Hematopoietic multipotent progenitor cell treated with erythropoietin and hydrocortisone succinate and interleukin-3 and kit ligand, for 6 days (in vitro differentiated cells): ENCODE measurements at regions not wholly inside any gene's neighbourhood (a gene's known extent, or its start where the extent isn't known, plus 50 kb on each side); places are given as distances from the start of the nearest gene placed in this dataset.
"Not testable (repeated sequence)": the region's sequence is repeated elsewhere in the genome, so short reads cannot be mapped to it uniquely, and the experiment has no call there.

Experiments used
- DNase-seq: peaks from one replicate; pipeline ENCODE4 v3.0.0-alpha.2; 2015

DNA sequence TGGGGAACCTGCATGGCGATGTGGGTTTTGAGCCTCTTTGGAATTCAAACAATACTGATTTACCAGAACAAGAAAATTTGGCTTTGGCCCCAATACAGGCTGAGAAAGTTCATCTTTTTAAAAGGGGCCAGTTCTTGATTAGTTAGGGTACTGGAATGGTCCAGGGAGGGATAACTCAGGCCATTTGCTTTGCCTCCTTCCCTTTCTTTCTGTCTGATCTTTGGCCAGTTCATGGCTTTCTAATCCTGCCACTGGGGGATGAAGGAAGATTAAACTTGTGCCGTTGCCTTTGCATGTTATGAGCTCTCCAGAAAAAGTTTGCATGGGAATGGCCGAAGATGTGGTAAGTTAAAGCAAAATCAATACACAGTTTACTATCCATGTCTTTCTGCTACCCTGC, 78.4 kb downstream of the ADAMTS15 start:
- DNase-seq: no peak

DNA sequence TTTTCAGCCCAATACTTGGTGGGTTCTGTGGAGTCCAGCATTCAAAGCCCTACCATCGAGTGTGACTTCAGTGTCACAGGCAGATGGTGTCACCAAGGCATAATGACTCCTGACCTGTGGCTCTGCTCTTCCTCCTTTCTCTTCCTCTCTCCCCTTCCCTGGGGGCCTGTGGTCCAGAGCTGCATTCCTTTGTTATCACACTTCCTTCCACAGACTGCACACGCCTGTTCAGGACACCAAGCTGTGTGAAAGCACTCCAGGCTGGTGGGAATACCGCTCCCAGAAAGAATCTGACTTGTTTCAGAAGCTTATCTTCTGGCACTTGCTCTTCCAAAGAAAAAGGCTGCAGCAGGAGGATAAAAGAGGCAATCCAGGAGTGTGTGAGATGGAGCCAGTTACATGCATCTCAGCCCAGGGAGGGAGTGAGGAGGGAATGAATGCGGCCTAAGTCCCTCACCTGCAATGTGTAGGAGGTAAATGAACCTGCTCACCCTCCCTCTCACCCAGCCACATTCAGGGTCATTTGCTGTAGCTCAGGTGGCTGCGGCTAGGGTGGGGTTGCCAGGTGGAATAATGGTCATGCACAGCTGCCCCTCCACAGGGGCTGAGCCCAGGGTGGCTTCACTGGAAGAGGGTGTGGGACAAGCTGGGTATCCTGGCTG, 79.3 kb downstream of the ADAMTS15 start:
- DNase-seq: no peak

DNA sequence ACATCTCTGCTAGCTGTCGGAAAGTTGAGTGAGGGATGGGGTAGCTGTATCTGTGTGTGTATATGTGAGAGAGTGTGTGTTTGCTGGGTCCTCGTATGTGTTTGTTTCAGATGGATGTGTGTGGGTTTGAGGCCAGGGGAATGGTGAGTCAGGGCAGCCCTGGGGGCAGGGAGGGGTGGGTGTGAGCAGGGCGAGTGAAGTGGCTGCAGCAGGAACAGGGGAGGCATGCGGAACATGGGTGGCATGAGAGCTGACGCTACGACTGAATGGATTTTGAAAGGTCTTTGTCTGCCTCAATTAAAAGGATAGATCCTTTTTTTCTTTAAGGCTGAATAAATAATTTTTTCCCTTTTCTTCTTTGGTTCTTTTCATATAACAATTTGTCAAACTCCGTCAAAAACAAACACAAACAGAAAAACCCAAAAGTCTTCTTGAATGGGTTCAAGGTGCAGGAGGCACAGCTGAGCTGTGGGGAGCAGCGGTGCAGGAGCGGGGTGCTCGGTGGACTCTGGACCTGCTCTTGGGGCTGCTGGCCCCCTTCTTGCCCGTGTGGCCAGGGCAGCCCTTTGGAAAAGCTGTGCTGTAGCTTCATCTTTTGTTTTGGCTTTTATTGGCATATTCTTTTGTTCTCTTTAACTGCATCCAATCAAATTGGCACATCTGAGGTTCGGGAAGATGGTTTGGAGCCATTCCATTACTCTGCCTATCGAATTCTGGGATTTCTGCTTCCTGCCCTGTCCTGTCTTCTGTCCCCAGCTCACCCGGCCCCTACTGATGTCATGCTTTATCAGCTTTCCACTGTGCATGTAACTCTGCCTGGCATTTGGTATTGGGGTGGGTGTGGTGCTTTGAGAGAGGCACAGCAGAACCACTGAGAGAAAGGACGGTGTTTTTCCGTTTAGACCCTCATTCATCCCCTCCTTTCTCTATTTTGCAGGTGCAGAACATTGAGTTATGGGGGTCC, 80.1 kb downstream of the ADAMTS15 start:
- no peak for DNase-seq

DNA sequence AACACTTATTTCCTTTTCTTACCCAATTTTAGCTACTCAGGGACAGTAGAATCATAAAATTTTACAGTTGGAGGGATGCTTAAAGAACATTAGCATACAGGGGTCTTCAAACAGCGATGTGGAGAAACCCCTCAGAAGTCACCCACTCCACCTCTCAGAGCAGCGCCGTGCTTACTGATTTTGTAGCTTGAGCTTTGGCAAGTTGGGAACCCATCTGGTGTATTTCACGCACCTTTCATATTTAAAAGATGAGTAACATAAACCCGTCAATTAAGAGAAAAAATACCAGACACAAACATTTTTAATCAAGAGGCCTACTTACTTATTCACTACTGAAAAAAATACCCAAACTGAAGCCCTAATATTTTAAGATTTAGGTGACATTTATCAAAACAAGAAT, 80.9 kb downstream of the ADAMTS15 start:
- no peak for DNase-seq

DNA sequence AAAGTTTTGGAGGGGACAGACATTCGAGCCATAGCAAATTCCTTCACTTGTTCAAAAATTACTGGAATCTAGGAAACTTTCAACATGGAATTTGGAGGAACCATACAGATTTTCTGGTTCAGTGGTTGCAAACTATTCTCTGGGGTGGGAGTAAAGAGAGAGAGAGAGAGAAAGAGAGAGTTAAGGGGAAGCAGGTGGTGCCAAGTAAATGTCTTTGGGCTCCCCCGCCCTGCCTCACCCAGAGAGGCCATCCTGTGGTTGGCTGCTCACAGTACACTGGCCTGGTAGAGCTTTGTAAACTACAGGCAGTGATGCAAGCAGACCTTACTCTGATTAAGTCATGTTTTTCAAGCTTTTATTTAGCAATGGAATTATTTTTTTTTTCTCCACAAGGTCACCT, 82.6 kb downstream of the ADAMTS15 start:
- DNase-seq: no peak

DNA sequence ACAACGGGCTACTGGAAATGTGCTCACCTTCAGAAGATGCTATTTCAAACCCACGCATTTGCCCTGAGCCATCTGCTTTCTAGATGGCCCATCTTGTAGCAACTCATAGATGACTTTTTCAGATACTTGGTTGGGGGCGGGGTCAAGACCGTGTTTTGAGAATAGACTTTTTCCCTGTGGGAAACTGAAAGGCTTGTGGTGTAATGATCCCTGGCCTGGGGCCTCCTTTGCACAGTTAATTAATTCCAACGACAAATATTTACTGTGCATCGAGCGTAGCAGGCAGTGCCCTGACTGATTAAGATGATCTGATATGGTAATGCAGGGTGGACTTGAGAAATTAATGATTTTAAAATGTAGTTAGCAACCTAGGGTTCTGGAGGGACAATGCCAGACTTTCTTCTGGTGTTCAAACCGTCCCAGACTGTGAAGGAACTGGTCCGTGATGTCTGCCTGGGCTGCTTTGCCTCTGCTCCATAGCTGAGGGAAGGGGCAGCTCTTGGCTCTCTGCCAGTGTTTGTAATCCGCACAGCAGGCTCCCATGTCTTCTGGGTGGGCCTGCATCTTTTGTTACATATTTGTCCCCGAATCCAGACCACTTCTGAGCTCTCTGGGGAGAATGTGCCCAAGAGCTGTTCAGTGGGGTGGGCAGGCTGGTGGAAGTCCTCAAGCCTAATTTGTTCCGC, 84.8 kb downstream of the ADAMTS15 start:
- DNase-seq: no peak

DNA sequence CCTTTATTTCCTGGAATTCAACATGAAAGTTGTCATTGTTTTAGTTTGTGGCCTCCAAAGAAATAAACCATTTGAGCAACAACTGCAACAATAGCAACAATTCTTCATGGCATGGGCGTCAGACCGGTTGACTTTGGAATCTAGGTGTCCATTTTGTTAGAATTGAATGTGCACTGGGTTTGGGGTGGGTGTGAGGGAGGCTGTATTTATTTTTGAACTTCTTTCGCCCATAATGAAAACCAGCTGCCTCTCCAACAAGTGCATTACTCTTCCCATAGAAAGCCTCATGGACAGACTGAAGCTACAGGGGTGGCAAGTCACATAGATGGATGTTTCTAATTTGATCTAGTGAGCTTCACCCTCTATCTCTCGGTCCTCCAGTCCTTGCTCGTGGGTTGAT, 85.4 kb downstream of the ADAMTS15 start:
- no peak for DNase-seq

DNA sequence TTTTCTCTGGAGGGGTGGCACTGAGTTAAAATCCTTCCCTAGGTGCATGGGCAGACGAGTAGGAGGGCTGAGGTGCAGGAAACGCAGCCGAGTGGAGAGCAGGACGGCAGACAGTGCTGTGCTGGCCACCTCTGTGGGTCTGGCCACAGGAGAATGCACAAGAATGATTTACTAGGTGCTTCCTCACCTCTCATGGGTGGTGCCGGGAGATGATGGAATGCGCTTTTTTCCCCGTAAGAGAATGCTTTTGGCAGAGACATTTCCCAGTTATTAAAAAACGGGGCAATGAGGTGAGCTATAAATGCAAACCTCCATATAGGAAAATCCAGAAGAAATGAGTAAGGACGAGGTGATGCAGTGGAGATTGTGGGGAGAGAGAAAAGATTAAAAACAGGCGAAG, 86.1 kb downstream of the ADAMTS15 start:
- DNase-seq: no peak

DNA sequence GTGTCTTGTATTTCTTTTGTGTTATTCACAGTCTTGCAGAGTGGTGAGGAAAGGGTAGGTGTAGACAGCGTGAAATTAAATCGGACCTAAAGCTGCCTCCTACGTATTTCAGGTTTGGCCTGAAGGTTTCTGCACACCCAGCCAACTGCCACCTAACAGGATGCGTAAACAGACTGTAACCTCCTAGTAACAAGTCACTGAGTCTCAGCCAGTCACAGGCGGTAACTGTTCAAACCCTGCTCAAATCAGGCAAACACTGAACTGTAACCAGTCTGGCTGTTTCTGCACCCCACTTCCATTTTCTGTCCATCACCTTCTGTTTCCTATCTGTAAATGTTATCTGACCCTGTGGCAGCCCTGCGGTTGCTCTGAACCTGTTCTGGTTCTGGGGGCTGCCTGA, 87.1 kb downstream of the ADAMTS15 start:
- no peak for DNase-seq

DNA sequence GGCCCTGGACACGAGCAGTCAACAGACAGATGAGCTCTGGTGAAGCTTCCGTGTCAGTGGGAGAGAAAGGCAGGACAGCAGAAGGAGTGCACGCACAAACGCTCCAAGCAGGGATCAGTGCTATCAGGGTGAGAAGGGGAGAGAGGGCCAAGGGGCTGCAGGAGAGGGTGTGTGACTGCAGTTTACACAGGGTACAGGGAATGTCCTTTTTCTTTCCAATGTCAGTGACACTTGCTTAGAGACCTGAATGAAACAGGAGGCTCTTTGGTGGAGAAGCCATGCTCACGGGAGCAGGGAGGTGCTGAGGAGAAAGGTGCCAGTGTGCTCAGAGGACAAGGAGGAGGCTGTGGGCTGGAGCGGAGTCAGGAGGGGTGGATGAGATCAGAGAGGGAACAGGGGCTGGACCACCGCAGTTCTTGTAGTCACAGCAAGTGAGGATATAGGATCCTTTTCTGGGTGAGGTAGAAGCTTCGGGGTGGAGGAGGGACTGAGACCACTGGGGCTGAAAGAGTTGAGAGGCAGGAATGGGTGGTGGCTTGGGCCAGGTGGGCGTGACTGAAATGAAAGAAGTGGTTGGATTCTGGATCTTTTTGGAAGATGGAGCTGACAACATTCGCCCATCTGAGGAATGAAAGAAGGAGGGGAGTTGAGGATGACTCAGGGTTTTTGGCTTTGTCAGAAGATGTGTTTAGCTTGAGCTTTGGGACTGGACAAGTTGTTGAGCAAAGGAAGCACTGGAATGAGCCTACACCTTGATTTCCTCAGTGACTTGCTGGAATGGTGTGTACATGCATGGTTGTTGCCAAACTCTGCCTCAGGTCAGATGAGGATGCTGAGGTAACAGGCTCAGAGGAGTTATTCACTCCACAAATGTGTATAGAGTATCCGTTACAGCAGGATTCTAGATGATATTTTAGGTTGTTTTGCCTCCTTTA, 87.9 kb downstream of the ADAMTS15 start:
- no peak for DNase-seq

DNA sequence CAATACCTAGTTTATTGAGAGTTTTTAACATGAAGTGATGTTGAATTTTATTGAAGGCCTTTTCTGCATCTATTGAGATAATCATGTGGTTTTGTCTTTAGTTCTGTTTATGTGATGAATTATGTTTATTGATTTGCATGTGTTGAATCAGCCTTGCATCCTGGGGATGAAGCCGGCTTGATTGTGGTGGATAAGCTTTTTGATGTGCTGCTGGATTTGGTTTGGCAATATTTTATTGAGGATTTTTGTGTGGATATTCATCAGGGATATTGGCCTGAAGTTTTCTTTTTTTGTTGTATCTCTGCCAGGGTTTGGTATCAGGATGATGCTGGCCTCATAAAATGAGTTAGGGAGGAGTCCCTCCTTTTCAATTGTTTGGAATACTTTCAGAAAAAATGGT, 91.2 kb downstream of the ADAMTS15 start:
- not testable (repeated sequence) for DNase-seq

DNA sequence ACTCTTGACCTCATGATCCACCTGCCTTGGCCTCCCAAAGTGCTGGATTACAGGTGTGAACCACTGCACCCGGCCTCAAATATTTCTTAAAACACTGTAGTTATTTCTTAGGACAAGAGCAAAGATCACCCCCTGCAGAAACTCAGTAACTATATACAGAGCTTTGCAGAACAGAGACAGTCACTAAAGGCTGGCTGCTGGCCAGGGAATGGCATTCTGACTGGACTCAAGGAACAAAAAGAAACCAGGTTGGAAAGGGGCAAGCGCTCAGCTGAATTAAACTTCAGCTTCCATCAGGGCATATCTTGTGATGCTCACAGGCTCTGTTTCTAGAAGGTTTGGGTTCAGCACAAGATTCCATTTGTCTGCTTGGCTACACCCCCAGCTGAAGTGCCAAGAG, 95.8 kb downstream of the ADAMTS15 start:
- no peak for DNase-seq

DNA sequence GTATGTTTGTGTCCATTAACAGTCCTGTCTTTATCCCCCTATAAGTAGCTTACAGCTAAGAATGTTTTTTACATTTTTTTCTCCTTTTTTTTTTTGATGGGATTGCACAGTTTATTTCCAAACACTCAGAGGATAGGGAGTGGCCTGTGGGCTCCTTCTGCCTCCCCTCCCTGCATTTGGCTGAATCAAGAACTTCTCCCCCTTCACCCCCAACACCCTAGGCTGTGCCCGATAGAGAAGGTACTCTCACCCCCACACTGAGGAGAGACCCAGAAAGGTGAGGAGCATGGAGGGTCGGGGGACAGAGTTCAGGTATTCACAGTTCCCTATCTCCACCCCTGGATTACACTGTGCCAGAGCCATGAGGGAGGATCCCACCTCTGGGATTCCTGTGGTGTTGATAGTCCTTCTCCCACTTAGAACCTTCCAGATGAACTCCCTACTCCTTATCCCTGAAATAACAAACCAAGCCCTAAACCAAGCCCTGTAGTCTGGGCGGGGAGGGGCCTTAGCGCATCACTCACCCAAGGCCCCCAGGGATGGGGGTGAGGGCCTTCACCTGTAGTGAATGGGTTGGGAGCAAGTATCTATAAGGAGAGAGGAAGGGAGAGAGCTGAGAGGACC, 97.1 kb downstream of the ADAMTS15 start:
- no peak for DNase-seq

DNA sequence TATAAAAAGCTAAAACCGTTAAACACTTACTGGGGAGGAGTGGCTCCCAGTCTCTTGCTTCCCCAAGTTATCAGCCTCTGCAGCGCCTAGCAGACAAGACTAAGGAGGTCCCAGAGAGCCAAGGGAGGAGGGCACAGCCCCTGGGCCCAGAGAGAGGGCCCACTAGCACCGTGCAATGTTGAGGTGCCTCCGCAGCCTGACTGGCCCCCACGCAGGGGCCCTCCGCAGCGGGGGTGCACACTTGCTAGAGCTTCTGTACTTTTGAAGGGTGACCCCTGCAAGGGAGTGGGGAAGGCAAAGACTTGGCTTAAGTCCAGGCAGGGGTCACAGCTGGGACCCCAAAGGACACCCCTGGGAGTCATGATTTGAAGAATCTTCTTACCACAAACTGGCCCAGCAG, 98.0 kb downstream of the ADAMTS15 start:
- no peak for DNase-seq

DNA sequence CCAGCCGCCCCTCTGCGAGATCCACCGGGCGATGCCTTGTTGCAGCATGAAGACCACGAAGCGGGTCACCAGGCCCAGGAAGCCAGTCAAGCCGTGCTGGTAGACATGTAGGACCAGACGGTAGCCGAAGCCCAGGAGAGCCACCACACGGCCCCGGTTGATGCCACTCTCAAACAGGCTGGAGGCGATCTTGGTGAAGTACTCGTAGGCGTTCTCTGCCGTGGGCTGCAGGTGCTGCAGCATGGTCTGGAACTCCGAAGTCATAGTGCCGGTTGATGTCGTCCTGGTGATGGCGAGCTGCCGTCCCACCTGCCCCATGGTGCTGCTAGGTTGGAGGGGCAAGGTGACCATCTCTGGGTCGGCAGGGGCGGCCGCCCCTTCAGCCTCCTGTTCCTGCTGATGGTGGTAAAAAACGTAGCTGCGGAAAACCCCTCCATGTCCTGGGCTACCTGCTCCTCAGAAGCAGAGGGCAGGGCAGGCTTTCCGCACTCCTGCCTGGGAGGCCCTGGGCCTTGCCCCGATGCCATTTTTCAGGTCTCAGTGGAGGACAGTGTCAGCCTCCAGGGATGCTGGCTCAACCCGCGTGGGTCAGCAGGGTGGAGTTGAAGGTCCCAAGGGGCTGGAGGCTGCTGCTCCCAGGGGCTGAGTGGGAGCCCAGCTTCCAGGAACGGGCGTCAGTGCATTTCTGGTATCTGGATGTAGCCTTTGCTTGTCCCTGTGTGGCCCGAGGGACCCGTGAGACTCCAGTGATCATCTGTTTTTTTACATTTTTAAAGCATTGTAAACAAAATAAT, 98.7 kb downstream of the ADAMTS15 start:
- DNase-seq: no peak

DNA sequence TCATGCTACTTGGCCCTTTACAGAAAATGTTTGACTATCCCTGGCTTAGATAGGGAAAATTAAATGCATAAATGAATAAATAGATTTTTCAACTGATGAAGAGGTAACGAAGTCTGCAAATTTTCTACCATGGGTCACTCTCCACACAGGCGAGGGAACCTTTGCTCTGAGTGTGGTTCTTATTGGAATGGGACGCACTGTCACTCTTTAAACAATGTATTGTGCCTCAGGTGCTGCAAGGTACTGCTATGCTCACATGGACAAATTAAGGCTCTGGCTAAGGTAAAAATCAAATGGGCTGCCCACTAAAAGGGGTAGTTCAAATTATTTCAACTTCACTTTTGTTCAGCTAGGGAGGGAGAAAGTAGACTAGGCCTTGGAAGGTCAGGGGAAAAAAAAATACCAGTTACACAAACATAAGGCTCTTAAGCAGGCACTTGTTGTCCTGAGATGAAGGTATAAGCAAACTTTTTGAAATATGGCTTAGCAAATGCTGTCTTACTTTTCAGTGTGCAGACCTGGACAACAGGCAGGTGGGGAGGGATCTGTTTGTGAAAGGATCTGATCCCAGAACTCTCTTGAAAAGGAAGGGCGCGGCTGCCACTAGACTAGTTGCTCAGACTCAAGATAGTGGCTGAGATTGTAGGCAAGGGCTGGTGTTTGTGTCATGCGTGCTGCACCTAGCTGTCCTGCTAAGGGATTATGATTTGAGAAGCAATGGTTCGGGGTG, 99.5 kb downstream of the ADAMTS15 start:
- DNase-seq: no peak

DNA sequence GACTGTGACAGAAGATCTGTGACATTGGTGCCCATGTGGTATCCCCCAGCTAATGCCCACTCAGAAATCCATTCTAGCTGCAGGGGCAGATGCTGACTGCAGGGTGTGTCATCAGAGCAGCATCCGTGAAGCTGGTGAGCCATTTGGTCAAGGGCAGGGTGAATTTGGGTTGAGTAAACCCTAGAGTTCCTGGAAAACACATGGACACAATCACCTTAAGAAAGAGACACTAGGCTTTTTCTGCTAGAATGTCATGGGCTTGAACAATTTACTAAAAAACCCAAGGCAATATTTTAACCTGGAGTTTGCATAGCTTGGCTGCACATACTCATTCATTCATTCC, 100.0 kb downstream of the ADAMTS15 start:
- DNase-seq: no peak

DNA sequence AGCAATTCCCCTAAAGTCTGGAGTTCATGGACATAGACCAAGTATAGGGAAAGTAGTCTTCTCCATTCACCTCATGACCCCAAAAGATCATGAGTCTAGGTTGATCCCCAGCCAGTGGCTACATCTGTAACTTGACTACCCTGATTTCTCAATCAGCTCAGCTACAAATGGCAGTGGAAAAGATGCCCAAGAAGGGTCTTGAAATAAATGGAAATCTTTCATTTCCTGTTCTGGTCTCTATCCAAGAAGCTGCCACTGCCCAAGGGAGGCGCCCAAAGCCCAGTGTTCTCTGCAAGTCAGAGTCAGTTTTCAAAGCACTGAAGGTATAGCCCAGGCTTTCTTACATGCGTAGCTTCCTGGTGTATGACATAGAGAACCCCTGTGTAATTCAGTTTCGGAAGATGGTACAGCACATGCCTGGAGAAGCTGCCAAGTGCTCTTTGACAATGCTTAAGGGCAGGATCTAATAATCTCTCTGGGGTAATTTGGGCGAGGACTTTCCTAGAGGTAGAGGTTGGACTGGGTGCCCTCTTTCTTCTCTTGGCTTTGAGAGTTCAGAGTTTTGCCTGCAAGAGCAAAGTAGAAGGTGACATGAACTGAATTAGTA, 101.1 kb downstream of the ADAMTS15 start:
- no peak for DNase-seq

DNA sequence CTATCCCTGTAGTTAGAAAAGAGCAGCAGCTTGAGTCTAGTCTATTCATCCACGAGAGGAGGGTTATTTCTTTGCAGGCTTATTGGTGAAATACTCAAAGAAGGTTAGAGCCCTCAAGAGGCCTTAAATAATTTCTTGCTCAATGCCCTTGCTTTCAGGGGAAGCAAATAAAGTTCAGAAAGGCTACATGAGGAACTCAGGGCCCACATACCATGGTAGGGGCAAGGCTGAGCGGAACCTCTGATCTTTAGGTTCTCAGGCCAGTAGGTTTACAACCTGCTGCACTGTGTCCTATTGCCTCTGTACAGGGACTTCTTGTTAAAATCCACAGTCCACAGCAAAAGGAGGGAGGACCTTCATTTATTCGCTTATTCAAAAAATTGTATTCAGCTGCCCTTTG, 101.7 kb downstream of the ADAMTS15 start:
- no peak for DNase-seq

DNA sequence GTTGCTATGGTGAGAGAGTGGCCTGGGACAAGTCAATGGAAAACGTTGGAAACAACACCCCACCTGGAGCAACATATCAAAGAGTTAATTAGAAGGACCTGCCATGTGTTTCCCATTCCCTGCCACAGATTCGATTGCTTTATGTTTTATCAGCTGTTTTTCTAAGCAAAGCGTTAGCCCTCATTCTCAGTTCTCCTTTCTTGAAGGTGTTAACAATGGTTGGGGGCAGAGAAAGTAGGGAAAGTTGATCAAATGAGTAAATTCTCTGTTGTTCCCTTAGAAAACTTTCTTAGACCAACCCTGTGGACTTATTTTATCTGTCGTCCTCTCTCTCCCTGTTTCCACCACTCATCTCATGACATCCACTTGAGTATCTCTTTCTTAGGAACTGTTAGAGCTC, 102.5 kb downstream of the ADAMTS15 start:
- no peak for DNase-seq
